OCI-LY1 (cell line): ENCODE measurements at regions not wholly inside any gene's neighbourhood (a gene's known extent, or its start where the extent isn't known, plus 50 kb on each side); places are given as distances from the start of the nearest gene placed in this dataset.
"Not testable (repeated sequence)": the region's sequence is repeated elsewhere in the genome, so short reads cannot be mapped to it uniquely, and the experiment has no call there.

Experiments used
- H2AFZ ChIP-seq: fragments of 200-600 bp; sonication (generic), shearing (Covaris generic); 2 replicates; pipeline ENCODE4 v1.6.0; 2014; ENCODE audit warnings: antibody characterized with exemption, mild to moderate bottlenecking, low read length
- H3F3A ChIP-seq: fragments of 200-600 bp; sonication (generic), shearing (Covaris generic); 2 replicates; pipeline ENCODE4 v1.6.0; 2014; ENCODE audit warnings: mild to moderate bottlenecking, antibody characterized with exemption, low read length, moderate library complexity; ENCODE audit not compliant: insufficient read depth
- H3K27ac ChIP-seq: fragments of 200-600 bp; sonication (generic); 2 replicates; pipeline ENCODE4 v1.5.1; 2014; ENCODE audit warnings: low read length, mixed run types, mild to moderate bottlenecking, low read depth; ENCODE audit not compliant: poor library complexity, severe bottlenecking
- H3K27me3 ChIP-seq: fragments of 200-600 bp; sonication (generic); 2 replicates; pipeline ENCODE4 v1.6.0; 2014; ENCODE audit warnings: antibody characterized with exemption, mild to moderate bottlenecking, low read length, moderate library complexity; ENCODE audit not compliant: insufficient read depth
- H3K36me3 ChIP-seq: fragments of 200-600 bp; sonication (generic); 2 replicates; pipeline ENCODE4 v1.6.1; 2014; ENCODE audit warnings: mild to moderate bottlenecking, antibody characterized with exemption, low read length, moderate library complexity, mixed read lengths; ENCODE audit not compliant: insufficient read depth
- H3K4me1 ChIP-seq: fragments of 200-600 bp; sonication (generic); 2 replicates; pipeline ENCODE4 v1.5.1; 2014; ENCODE audit warnings: mild to moderate bottlenecking, low read length, moderate library complexity; ENCODE audit not compliant: insufficient read depth, severe bottlenecking
- H3K4me2 ChIP-seq: fragments of 200-600 bp; sonication (generic), shearing (Covaris generic); 2 replicates; pipeline ENCODE4 v1.6.1; 2014; ENCODE audit warnings: low read length
- H3K4me3 ChIP-seq: fragments of 200-600 bp; sonication (generic); 2 replicates; pipeline ENCODE4 v1.5.1; 2014; ENCODE audit warnings: low read length, low read depth, mild to moderate bottlenecking, mixed read lengths; ENCODE audit not compliant: poor library complexity, severe bottlenecking
- H3K79me2 ChIP-seq: fragments of 200-600 bp; shearing (Covaris generic); 2 replicates; pipeline ENCODE4 v1.6.1; 2016; ENCODE audit warnings: mixed run types, low read length, mixed read lengths; ENCODE audit not compliant: insufficient read depth
- H3K9ac ChIP-seq: fragments of 200-600 bp; sonication (generic), shearing (Covaris generic); 2 replicates; pipeline ENCODE4 v1.6.1; 2014; ENCODE audit warnings: mild to moderate bottlenecking, low read length, mixed read lengths
- H3K9me2 ChIP-seq: fragments of 200-600 bp; sonication (generic), shearing (Covaris generic); 2 replicates; pipeline ENCODE4 v1.6.1; 2014; ENCODE audit warnings: low read depth, mild to moderate bottlenecking, low read length, mixed read lengths
- H3K9me3 ChIP-seq: fragments of 200-600 bp; shearing (Covaris generic); 2 replicates; pipeline ENCODE4 v1.6.1; 2014; ENCODE audit warnings: low read length, mixed read lengths
- H4K20me1 ChIP-seq: fragments of 200-600 bp; sonication (generic), shearing (Covaris generic); 2 replicates; pipeline ENCODE4 v1.6.0; 2016; ENCODE audit warnings: mild to moderate bottlenecking, low read length; ENCODE audit not compliant: insufficient read depth
- CTCF ChIP-seq: fragments of 200-600 bp; sonication (generic), shearing (Covaris generic); IDR thresholded peaks from 2 replicates; pipeline ENCODE4 v1.5.1; 2017; ENCODE audit warnings: mild to moderate bottlenecking, antibody characterized with exemption, low read length, moderate library complexity, mixed read lengths
- EZH2 ChIP-seq: fragments of 200-600 bp; sonication (generic), shearing (Covaris generic); IDR thresholded peaks from 2 replicates; pipeline ENCODE4 v1.8.0; 2017; ENCODE audit warnings: borderline replicate concordance, mixed run types, mild to moderate bottlenecking, antibody characterized with exemption, low read length, moderate library complexity, mixed read lengths

GRCh38 chrX:138964501-138964900 lies 253.0 kb upstream of the FGF13 start:
- H3F3A ChIP-seq, result no peaks in the 10 kb centered on the region
- H3K4me2 ChIP-seq, result no peak overlapping the region
- H3K9ac ChIP-seq, result no peak overlapping the region
- TF ChIP-seq EZH2 (no peak), CTCF (no peak)
- no peaks in the 10 kb centered on the region for H3K79me2 ChIP-seq
- no peaks in the 10 kb centered on the region for H3K9me2 ChIP-seq
- no peaks in the 10 kb centered on the region for H4K20me1 ChIP-seq
- H3K27me3 ChIP-seq, result no peaks in the 10 kb centered on the region
- no peaks in the 10 kb centered on the region for H3K9me3 ChIP-seq
- no peak overlapping the region for H2AFZ ChIP-seq
- no peak overlapping the region for H3K4me3 ChIP-seq
- no peak overlapping the region for H3K27ac ChIP-seq
- H3K4me1 ChIP-seq, result no peaks in the 10 kb centered on the region
- H3K36me3 ChIP-seq, result no peaks in the 10 kb centered on the region

GRCh38 chrX:138962419-138962818 lies 250.9 kb upstream of the FGF13 start:
- H3K27me3 ChIP-seq, H4K20me1 ChIP-seq, H3K9me2 ChIP-seq, H2AFZ ChIP-seq, H3K9ac ChIP-seq, H3F3A ChIP-seq, H3K4me3 ChIP-seq, H3K79me2 ChIP-seq, H3K36me3 ChIP-seq, H3K4me2 ChIP-seq, H3K4me1 ChIP-seq, H3K27ac ChIP-seq, H3K9me3 ChIP-seq: not testable (repeated sequence)

- H3K9me3 ChIP-seq, result no peaks in the 10 kb centered on the region
Measured at GRCh38 chrX:138954976-138955375, 243.5 kb upstream of the FGF13 start.

More at GRCh38 chrX:138954976-138955375, 243.5 kb upstream of the FGF13 start:
- Histone ChIP-seq H3K36me3 (no peaks in the 10 kb centered on the region), H4K20me1 (no peaks in the 10 kb centered on the region), H3K9me2 (no peaks in the 10 kb centered on the region), H3K79me2 (no peaks in the 10 kb centered on the region), H3K9ac (no peak overlapping the region), H3K27ac (no peak overlapping the region), H3K4me3 (no peak overlapping the region), H2AFZ (no peak overlapping the region), H3K4me1 (no peaks in the 10 kb centered on the region), H3F3A (no peaks in the 10 kb centered on the region), H3K4me2 (no peak overlapping the region), H3K27me3 (no peaks in the 10 kb centered on the region)
- TF ChIP-seq EZH2 (no peak), CTCF (no peak)
